Smooth muscle cell (in vitro differentiated cells): ENCODE measurements at regions not wholly inside any gene's neighbourhood (a gene's known extent, or its start where the extent isn't known, plus 50 kb on each side); places are given as distances from the start of the nearest gene placed in this dataset.

Source experiments
- DNase-seq: peaks from one replicate; lab custom pipeline; 2025; ENCODE audit not compliant: unreplicated experiment; lab: John Stamatoyannopoulos, UW
- H2AFZ ChIP-seq: fragments of 200-600 bp; sonication (generic); 2 replicates; pipeline ENCODE4 v1.6.0; 2016; ENCODE audit warnings: antibody characterized with exemption, low read depth, mild to moderate bottlenecking
- H3F3A ChIP-seq: fragments of 200-600 bp; sonication (generic); 2 replicates; pipeline ENCODE4 v1.6.0; 2017; ENCODE audit warnings: antibody characterized with exemption, low read depth
- H3K27ac ChIP-seq: fragments of 200-600 bp; sonication (generic); 2 replicates; pipeline ENCODE4 v1.5.1; 2016; ENCODE audit warnings: low read depth, mild to moderate bottlenecking
- H3K27me3 ChIP-seq: fragments of 200-600 bp; sonication (generic); 2 replicates; pipeline ENCODE4 v1.6.1; 2016; ENCODE audit warnings: low read depth, mild to moderate bottlenecking
- H3K36me3 ChIP-seq: fragments of 200-600 bp; sonication (generic); 2 replicates; pipeline ENCODE4 v1.5.1; 2016; ENCODE audit warnings: low read depth
- H3K4me1 ChIP-seq: fragments of 200-600 bp; sonication (generic); 2 replicates; pipeline ENCODE4 v1.5.1; 2016; ENCODE audit warnings: low read depth
- H3K4me2 ChIP-seq: fragments of 200-600 bp; sonication (generic); 2 replicates; pipeline ENCODE4 v1.6.0; 2016; ENCODE audit warnings: mild to moderate bottlenecking
- H3K4me3 ChIP-seq: fragments of 200-600 bp; sonication (generic); 2 replicates; pipeline ENCODE4 v1.5.1; 2016; ENCODE audit warnings: mild to moderate bottlenecking
- H3K79me2 ChIP-seq: fragments of 200-600 bp; sonication (generic); 2 replicates; pipeline ENCODE4 v1.6.0; 2016; ENCODE audit warnings: low read depth, mild to moderate bottlenecking
- H3K9ac ChIP-seq: fragments of 200-600 bp; sonication (generic); 2 replicates; pipeline ENCODE4 v1.6.0; 2016; ENCODE audit warnings: low read depth
- H3K9me3 ChIP-seq: fragments of 200-600 bp; sonication (generic); replicated peaks from 2 replicates; pipeline ENCODE4 v1.5.1; 2016; ENCODE audit warnings: low read depth
- H4K20me1 ChIP-seq: fragments of 200-600 bp; sonication (generic); 2 replicates; pipeline ENCODE4 v1.6.0; 2016; ENCODE audit warnings: low read depth
- CTCF ChIP-seq: fragments of 200-600 bp; sonication (generic); IDR thresholded peaks from 2 replicates; pipeline ENCODE4 v1.5.1; 2017; ENCODE audit warnings: borderline replicate concordance, mild to moderate bottlenecking, antibody characterized with exemption; ENCODE audit not compliant: insufficient read depth, poor library complexity, severe bottlenecking
- WGBS: methylation state at CpG from one replicate; pipeline ENCODE4 v1.1.7; 2016; ENCODE audit warnings: low lambda C conversion rate; 5-methylcytosine and 5-hydroxymethylcytosine counted together

- H3K4me3 ChIP-seq: no peak overlapping the region
- H3K4me1 ChIP-seq: no peaks in the 10 kb centered on the region
- H3K4me2 ChIP-seq: no peak overlapping the region
- H2AFZ ChIP-seq: no peak overlapping the region
- no peaks in the 10 kb centered on the region for H3K9me3 ChIP-seq
- H3K79me2 ChIP-seq: no peaks in the 10 kb centered on the region
- H4K20me1 ChIP-seq: no peaks in the 10 kb centered on the region
- DNase-seq: no peak
- H3K27ac ChIP-seq: no peak overlapping the region
- no peaks in the 10 kb centered on the region for H3K36me3 ChIP-seq
- H3K9ac ChIP-seq: no peak overlapping the region
- TF ChIP-seq CTCF: no peak
- no peaks in the 10 kb centered on the region for H3F3A ChIP-seq
- WGBS: 87% methylated on average over 10 of the region's 10 CpGs
- H3K27me3 ChIP-seq: peaks cover 26% of the 10 kb centered on the region
Observed at GRCh38 chr3:72093270-72093991, 308.5 kb upstream of the PROK2 start.

- no peak overlapping the region for H3K4me2 ChIP-seq
- H3F3A ChIP-seq: no peaks in the 10 kb centered on the region
- no peak overlapping the region for H3K4me3 ChIP-seq
- H3K27ac ChIP-seq: no peak overlapping the region
- H2AFZ ChIP-seq: no peak overlapping the region
- H3K79me2 ChIP-seq: no peaks in the 10 kb centered on the region
- H3K27me3 ChIP-seq: peaks cover 19% of the 10 kb centered on the region
- H3K9ac ChIP-seq: no peak overlapping the region
- no peaks in the 10 kb centered on the region for H3K4me1 ChIP-seq
- H3K9me3 ChIP-seq: no peaks in the 10 kb centered on the region
- no peak for TF ChIP-seq CTCF
- no peaks in the 10 kb centered on the region for H4K20me1 ChIP-seq
- DNase-seq: no peak
- WGBS: 82% methylated on average over 7 of the region's 7 CpGs
- H3K36me3 ChIP-seq: no peaks in the 10 kb centered on the region
Observed at GRCh38 chr3:72092778-72093177, 307.8 kb upstream of the PROK2 start.

- H3K4me3 ChIP-seq: no peak overlapping the region
- H3K27ac ChIP-seq: no peak overlapping the region
- no peak for DNase-seq
- TF ChIP-seq CTCF: no peak
- H3F3A ChIP-seq: no peaks in the 10 kb centered on the region
- H3K27me3 ChIP-seq: peaks cover 22% of the 10 kb centered on the region
- no peak overlapping the region for H3K4me2 ChIP-seq
- no peaks in the 10 kb centered on the region for H3K36me3 ChIP-seq
- H3K79me2 ChIP-seq: no peaks in the 10 kb centered on the region
- no peaks in the 10 kb centered on the region for H4K20me1 ChIP-seq
- 97% methylated on average over 12 of the region's 12 CpGs for WGBS
- no peaks in the 10 kb centered on the region for H3K9me3 ChIP-seq
- no peak overlapping the region for H3K9ac ChIP-seq
- H2AFZ ChIP-seq: no peak overlapping the region
- H3K4me1 ChIP-seq: no peaks in the 10 kb centered on the region
Observed at GRCh38 chr3:72088486-72089025, 303.6 kb upstream of the PROK2 start.

- H3K4me3 ChIP-seq: no peak overlapping the region
- no peak for TF ChIP-seq CTCF
- H3K4me2 ChIP-seq: no peak overlapping the region
- no peak overlapping the region for H3K9ac ChIP-seq
- H3K79me2 ChIP-seq: no peaks in the 10 kb centered on the region
- no peaks in the 10 kb centered on the region for H3K9me3 ChIP-seq
- H3K36me3 ChIP-seq: no peaks in the 10 kb centered on the region
- H3K4me1 ChIP-seq: no peaks in the 10 kb centered on the region
- no peak for DNase-seq
- H3K27ac ChIP-seq: no peak overlapping the region
- H3F3A ChIP-seq: no peaks in the 10 kb centered on the region
- WGBS: 94% methylated on average over 10 of the region's 10 CpGs
- H2AFZ ChIP-seq: no peak overlapping the region
- H4K20me1 ChIP-seq: no peaks in the 10 kb centered on the region
- peaks cover 15% of the 10 kb centered on the region for H3K27me3 ChIP-seq
Observed at GRCh38 chr3:72087420-72087819, 302.5 kb upstream of the PROK2 start.
